Breast epithelium (tissue), 3 donors: ENCODE measurements at regions not wholly inside any gene's neighbourhood (a gene's known extent, or its start where the extent isn't known, plus 50 kb on each side); places are given as distances from the start of the nearest gene placed in this dataset.

Source experiments
- POLR2A ChIP-seq: fragments of 450-650 bp; IDR thresholded peaks from one replicate; pipeline ENCODE4 v1.6.1; 2016; ENCODE audit warnings: antibody characterized with exemption, mild to moderate bottlenecking, moderate library complexity
- TF ChIP-seq, protein P1 (sequence below), 3 donors: fragments of 450-650 bp; IDR thresholded peaks; one replicate each; pipeline ENCODE4 v1.5.1; 2016 to 2017; ENCODE audit warnings: antibody characterized with exemption in 3 of 3, mild to moderate bottlenecking in 3 of 3, moderate library complexity in 3 of 3

DNA sequence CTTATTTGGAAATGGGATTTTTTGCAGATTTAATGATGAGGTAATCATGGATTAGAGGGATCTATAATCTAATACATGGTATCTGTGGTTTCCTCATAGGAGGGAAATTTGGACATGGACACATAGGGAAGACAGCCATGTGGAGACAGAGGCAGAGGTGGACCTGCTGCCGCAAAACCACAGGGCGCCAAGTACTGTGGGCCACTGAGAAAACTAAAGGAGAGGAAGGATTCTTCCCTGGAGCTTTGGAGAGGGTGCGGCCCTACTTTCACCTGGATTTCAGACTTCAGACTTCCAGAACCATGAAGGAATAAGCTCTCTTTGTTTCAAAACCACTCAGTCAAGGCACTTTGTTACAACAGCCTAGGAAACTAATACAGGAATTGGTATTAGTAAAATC, 149.4 kb upstream of the AKR1E2 start:
- TF ChIP-seq POLR2A, result no peak
- TF ChIP-seq, protein P1, sequence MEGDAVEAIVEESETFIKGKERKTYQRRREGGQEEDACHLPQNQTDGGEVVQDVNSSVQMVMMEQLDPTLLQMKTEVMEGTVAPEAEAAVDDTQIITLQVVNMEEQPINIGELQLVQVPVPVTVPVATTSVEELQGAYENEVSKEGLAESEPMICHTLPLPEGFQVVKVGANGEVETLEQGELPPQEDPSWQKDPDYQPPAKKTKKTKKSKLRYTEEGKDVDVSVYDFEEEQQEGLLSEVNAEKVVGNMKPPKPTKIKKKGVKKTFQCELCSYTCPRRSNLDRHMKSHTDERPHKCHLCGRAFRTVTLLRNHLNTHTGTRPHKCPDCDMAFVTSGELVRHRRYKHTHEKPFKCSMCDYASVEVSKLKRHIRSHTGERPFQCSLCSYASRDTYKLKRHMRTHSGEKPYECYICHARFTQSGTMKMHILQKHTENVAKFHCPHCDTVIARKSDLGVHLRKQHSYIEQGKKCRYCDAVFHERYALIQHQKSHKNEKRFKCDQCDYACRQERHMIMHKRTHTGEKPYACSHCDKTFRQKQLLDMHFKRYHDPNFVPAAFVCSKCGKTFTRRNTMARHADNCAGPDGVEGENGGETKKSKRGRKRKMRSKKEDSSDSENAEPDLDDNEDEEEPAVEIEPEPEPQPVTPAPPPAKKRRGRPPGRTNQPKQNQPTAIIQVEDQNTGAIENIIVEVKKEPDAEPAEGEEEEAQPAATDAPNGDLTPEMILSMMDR (IDR thresholded peaks at IDR 0.05), result no peak
